ENCODE measurements at regions not wholly inside any gene's neighbourhood (a gene's known extent, or its start where the extent isn't known, plus 50 kb on each side); places are given as distances from the start of the nearest gene placed in this dataset.

GRCh38 chr2:15780234-15780633, 160.1 kb upstream of the MYCN start:
- no peak for TF ChIP-seq CTCF (IDR thresholded peaks at IDR 0.05)
- no peak for TF ChIP-seq POLR2A (IDR thresholded peaks at IDR 0.05)
- no peaks in the 10 kb centered on the region for H3K4me1 ChIP-seq
- H3K27me3 ChIP-seq = no peaks in the 10 kb centered on the region
- no peak overlapping the region for H3K27ac ChIP-seq
- H3K9me3 ChIP-seq = no peaks in the 10 kb centered on the region
- H3K36me3 ChIP-seq = no peaks in the 10 kb centered on the region
- intact Hi-C loops (cut with DNase I; ENCODE audit: low total_unique reads) = no loop called here
- DNase-seq = no peak
- no peak overlapping the region for H3K4me3 ChIP-seq

GRCh38 chr2:15780912-15781574, 159.3 kb upstream of the MYCN start:
- DNase-seq = no peak
- Histone ChIP-seq H3K27ac (no peak overlapping the region), H3K36me3 (no peaks in the 10 kb centered on the region), H3K4me1 (no peaks in the 10 kb centered on the region), H3K9me3 (no peaks in the 10 kb centered on the region), H3K4me3 (no peak overlapping the region), H3K27me3 (no peaks in the 10 kb centered on the region)
- intact Hi-C loops (cut with DNase I; ENCODE audit: low total_unique reads) = no loop called here
- TF ChIP-seq POLR2A (IDR thresholded peaks at IDR 0.05) = no peak
- TF ChIP-seq CTCF (IDR thresholded peaks at IDR 0.05) = no peak

DNA sequence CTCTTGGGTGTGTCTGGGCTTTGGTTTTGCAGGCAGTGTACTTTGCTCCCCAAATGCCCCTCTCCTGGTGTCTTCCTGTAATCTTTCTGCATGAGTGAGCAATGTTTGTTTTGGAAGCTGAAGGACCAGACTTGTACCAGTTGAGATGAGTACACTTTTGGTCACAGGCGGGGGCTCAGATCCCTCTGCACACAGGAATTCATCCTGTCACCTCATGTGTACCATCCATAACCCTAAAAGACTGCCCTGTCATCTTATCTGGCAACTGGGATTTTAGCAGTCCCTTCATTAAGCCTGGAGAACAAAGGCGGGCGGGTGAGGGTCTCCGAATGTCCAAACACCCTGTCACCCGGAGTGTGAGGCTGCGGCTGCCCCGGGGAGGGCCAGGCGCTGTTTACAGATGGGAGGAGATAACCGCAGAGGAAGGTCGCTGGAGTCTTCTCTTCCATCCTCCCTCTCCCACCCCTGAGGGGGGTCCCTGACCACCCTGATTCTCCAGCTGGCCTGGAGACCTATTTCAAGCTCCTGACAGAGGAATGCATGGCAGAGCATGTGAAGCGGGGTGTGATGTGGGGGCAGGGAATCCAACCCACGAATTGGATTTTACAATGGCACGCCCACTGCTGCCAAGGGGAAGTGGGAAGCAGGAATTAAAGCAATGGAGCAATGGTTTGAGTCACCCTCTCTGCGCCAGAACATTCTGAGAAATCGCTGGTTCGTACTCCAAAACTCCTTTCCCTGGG, 158.2 kb upstream of the MYCN start:
- H3K4me3 ChIP-seq = no peak overlapping the region
- no peaks in the 10 kb centered on the region for H3K4me1 ChIP-seq
- H3K27ac ChIP-seq = no peak overlapping the region
- TF ChIP-seq POLR2A (IDR thresholded peaks at IDR 0.05) (no peak), CTCF (IDR thresholded peaks at IDR 0.05) (no peak)
- H3K9me3 ChIP-seq = no peaks in the 10 kb centered on the region
- H3K27me3 ChIP-seq = no peaks in the 10 kb centered on the region
- H3K36me3 ChIP-seq = no peaks in the 10 kb centered on the region
- DNase-seq = no peak
- intact Hi-C loops (cut with DNase I; ENCODE audit: low total_unique reads) = no loop called here

GRCh38 chr2:15782769-15783294, 157.5 kb upstream of the MYCN start:
- TF ChIP-seq POLR2A (IDR thresholded peaks at IDR 0.05) (no peak), CTCF (IDR thresholded peaks at IDR 0.05) (no peak)
- no peaks in the 10 kb centered on the region for H3K4me1 ChIP-seq
- no peak for DNase-seq
- H3K36me3 ChIP-seq = no peaks in the 10 kb centered on the region
- no peak overlapping the region for H3K4me3 ChIP-seq
- intact Hi-C loops (cut with DNase I; ENCODE audit: low total_unique reads) = no loop called here
- no peaks in the 10 kb centered on the region for H3K9me3 ChIP-seq
- H3K27ac ChIP-seq = no peak overlapping the region
- H3K27me3 ChIP-seq = no peaks in the 10 kb centered on the region

DNA sequence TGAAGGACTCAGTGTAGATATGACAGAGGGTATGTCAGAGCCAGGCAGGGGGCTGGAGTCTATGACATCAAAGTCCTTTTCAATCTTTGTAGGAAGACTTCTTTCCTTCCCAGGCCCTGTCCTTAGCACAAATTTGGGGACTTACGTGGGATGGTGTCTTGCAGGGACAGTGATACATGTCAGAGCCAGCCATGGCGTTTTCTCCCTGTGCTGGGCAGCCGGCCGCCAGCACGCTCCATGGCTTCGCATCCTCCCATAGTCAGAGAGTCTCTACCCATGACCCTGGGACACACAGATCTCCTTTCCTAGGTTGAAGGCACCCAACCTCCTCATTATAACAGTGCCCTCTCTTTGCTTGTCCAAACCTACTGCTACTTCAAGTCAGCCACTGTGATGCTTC, 156.9 kb upstream of the MYCN start:
- no peaks in the 10 kb centered on the region for H3K27me3 ChIP-seq
- H3K27ac ChIP-seq = no peak overlapping the region
- no peaks in the 10 kb centered on the region for H3K9me3 ChIP-seq
- intact Hi-C loops (cut with DNase I; ENCODE audit: low total_unique reads) = no loop called here
- H3K36me3 ChIP-seq = no peaks in the 10 kb centered on the region
- TF ChIP-seq CTCF (IDR thresholded peaks at IDR 0.05) (no peak), POLR2A (IDR thresholded peaks at IDR 0.05) (no peak)
- H3K4me3 ChIP-seq = no peak overlapping the region
- H3K4me1 ChIP-seq = no peaks in the 10 kb centered on the region
- DNase-seq = no peak

Measured in uterus (tissue), 3 donors.